GM12892 (cell line): ENCODE measurements at regions not wholly inside any gene's neighbourhood (a gene's known extent, or its start where the extent isn't known, plus 50 kb on each side); places are given as distances from the start of the nearest gene placed in this dataset.

ENCODE experiments used
- POLR2A ChIP-seq: IDR thresholded peaks from 2 replicates; pipeline ENCODE4 v1.6.1; 2011; ENCODE audit warnings: low read depth, low read length, control low read depth
- POLR2AphosphoS5 ChIP-seq: IDR thresholded peaks from 2 replicates; pipeline ENCODE4 v1.6.1; 2011; ENCODE audit warnings: low read depth, low read length, control low read depth
- TAF1 ChIP-seq: IDR thresholded peaks from 2 replicates; pipeline ENCODE4 v1.6.1; 2011; ENCODE audit warnings: low read depth, mild to moderate bottlenecking, control low read depth, low read length, borderline replicate concordance

DNA sequence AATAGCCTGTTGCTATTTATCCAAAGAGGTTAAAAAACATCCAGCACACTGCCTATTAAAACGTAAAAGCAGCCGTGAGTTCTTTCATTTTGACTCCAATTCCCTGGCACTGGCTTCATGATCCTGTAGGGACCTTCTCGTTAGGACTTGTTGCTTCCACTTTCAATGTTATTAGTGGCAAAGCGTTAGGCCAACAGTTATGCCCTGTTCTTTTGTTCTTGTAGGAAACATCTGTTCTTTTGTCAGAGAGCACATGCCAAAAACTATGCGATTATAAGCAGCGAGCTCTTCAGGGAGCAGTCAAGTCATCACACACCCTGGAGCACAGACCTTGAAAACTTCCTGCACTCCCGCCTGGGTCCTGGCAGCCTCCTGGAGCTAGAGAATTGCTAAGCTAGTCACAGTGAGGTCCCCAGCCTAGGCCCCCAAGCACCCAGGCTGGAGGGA is 609.5 kb upstream of the ARID1B start:
- TF ChIP-seq POLR2AphosphoS5 (no peak), POLR2A (no peak), TAF1 (no peak)
